MV-4-11 (cell line): ENCODE measurements at regions not wholly inside any gene's neighbourhood (a gene's known extent, or its start where the extent isn't known, plus 50 kb on each side); places are given as distances from the start of the nearest gene placed in this dataset.
A peak's percentile ranks its signal among the peaks of the same experiment; 100 is the strongest.

Experiments used
- DNase-seq: peaks from one replicate; lab custom pipeline; 2025; lab: John Stamatoyannopoulos, UW

DNA sequence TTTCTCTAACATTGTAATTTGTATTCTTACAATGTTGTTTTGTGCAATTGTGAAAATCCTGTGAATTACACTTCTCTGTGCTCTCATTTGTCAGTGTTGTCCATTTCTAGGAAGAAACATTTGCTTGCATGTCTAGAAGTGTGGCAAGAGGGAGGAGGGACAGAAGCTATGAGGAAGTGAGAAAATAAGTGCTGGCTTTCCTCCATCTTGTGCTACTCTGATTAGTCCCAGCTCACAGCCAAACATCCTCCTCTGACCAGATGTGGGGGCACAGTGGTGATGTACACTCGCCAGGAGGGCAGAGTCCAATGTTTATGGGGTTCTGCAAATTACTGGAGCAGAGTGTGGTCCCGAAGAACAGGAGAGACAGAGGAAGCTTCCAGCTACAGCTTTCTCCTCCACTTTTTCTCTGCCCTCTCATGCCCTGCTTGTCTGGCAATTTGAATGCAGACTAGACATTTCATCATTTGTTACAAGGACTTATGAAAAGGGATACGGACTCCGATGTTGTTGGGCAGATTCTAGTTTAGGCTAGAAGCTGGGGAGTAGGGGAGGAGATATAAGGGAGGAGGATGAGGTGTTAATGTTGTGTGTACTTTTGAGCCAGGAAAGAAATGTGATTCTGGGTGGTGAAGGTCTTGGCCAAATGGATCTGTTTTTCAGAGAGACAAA is 131.0 kb upstream of the C1GALT1 start:
- peak; percentile 94 for DNase-seq

DNA sequence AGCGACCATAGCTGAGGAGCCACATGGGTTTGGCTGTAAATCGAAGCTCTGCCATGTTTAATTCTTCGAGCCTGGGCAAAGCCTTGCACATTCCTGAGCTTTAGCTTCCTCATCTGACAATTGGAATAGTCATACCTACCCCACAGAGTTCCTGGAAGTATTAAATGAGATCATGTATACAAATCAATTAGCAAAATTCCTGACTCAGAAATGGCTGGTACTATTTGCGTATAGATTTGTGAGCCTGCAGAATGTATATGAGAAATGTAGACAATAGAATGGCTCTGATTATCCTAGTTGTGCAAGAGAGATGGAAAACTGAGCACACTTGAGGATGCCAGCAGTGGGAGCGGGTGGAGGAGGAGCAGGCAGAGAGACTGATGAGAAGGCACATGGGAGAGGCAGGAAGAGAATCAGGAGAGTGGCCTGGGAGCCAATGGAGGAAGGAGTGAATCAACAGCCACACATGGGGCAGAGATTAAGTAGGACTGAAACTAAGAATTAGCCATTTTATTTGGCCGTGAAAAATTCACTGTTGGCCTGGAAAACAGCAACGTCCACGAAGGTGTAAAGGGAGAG is 128.0 kb upstream of the C1GALT1 start:
- no peak for DNase-seq

DNA sequence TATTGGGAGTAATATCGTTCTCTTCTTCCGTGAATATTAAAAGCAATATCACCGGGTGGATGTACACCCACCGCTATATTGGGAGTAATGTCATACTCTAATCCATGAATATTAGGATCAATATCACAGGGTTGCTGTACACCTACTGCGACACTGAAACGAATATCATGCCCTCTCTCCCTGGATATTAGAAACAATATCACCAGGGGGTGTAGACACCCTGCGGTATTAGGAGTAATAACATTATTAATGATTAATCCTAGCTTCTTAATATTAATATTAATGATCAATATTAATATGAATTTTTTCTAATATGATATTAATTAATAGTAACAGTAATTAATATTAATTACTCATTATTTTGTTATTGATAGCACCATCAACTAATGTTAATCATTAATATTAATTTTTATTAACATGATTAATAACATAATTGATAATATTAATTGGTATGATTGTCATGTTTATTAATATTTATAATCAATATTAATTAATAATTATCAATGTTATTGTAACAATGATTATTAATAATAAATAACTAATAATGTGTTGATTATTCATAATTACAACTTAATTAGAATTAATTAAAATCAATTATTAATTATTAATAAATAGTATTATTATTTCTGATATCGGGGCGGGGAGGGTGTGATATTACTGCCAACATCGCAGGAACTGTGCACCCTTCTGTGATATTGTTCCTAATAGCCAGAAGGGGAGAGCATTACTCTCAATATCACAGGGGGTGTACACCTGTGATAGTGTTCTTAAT is 121.3 kb upstream of the C1GALT1 start:
- no peak for DNase-seq

DNA sequence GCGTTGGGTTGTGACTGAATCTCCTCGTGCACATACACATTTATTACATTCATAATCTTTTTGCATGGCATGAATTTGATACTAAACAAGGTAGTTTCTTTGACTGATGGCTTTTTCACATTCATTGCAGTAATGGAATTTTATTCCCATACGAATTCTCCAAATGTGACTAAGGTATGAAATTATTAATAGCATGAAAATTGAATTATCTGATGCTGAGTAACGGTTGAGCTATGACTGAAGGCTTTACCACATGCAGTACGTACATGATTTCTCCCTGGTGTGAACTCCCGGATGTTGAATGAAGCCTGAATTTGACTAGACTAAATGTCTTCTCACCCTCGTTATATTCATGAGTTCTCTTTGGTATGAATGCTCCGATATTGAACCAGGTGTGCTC is 104.4 kb upstream of the C1GALT1 start:
- DNase-seq: no peak

DNA sequence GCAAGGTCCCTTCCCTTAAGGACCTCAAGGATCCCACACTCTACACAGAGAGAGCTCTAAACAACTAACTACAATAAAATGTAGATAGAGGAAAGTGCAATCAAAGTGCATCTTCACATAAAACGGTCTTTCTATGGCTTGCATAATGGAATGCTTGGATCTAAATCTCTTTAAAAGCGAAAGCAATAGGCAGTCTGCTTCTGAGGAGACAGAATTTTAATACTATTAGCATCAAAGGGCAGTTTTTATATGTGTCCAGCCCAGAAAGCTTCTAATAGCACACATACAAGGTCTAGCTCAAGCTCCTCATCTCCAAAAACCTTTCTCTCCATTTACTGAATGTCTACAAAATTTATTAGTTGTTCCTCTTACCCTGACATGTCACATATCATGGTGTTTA is 101.5 kb upstream of the C1GALT1 start:
- DNase-seq: no peak

DNA sequence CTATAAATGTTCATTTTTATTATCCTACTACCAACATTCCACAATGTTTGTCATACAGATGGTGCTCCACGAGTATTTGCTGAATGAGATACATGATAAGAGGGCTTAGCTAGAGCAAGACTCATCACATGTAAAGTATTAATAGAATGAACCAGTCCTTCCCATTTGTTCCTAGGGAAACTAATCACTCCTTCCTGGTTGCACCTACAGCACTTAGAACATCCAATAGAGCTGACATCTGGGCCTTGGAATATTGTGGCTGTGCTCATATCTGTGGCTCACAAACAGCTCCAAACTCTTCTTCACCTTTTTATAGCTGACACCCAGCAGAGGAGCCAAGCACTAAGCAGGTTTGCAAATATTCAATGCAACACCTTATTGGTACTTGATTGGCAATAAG is 91.9 kb upstream of the C1GALT1 start:
- DNase-seq: no peak

DNA sequence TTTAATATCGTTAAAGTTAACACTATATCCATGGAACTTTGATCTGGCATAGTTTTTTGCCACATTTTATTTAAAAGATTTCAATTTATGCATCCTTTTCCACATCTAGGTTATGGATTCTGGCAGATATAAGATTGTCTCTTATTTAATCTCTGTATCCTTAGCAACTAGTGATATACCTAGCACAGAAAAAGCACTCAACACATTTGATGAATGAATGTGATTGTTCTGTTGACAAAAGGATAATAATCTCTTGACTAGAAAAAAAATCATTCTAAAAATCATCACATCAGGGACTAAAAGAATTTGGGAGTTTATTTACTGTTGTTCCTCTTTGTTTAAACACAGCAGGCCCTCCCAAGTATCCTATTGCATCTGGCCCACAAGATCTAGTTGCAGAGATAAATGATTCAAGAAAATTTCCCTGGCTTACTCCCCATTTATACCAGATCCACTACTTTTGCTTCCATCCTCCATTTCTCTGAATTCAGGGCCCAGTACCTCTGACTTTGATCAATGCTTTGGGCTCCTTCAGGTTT is 84.0 kb upstream of the C1GALT1 start:
- no peak for DNase-seq

DNA sequence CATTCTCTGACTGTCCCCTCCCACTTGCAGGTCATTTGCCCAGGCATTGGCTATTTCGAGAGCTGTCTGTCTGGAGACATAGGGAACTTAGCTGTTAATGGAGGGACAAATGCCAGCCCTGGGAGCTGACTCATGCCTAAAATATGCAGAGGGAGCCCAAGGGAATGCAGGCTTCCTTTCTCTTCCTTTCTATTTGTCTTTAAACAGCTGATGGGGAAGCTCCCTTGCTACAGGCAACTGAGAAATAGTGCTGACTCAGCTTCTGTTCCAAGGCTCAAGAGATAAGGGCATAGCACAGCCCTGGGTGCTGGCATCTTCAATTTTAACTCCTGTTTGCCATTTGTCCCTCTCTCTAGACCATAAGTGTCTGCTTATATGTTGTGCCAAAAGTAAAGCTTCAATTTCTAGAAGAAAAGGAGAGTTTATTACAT is 82.7 kb upstream of the C1GALT1 start:
- peak; percentile 69 for DNase-seq

DNA sequence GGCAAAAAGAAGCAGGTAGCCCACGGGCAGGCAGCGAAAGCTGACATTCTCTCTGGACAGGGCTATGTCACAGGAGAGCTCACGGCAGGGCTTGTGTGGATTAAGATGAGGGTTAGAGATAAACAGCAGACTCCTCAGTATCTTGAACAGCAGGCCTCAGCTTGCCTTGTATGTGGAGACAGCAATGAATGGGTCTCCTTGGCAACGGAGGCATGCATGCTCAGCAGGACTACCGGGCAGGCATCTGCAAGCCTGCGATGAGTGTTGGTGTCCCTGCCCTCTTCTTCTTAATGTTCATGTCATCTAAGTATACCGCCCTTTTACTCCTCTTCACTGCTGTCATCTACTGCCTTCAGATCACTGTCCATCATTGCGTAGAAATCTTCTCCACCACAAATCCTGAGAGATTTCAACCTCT is 81.9 kb upstream of the C1GALT1 start:
- no peak for DNase-seq

DNA sequence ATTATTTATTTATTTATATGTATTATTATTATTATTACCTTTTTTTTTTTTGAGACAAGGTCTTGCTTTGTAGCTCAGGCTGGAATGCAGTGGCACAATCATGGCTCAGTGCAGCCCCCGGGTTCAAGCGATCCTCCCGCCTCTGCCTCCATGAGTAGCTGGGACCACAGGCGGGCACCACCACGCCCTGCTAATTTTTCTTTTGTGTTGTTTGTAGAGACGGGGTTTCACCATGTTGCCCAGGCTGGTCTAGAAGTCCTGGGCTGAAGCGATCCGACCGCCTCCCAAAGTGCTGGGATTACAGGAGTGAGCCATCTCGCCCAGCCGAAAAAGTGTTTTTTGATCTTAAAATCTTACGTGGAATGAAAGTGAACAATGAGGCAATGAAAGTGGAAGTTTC is 79.4 kb upstream of the C1GALT1 start:
- DNase-seq: no peak

DNA sequence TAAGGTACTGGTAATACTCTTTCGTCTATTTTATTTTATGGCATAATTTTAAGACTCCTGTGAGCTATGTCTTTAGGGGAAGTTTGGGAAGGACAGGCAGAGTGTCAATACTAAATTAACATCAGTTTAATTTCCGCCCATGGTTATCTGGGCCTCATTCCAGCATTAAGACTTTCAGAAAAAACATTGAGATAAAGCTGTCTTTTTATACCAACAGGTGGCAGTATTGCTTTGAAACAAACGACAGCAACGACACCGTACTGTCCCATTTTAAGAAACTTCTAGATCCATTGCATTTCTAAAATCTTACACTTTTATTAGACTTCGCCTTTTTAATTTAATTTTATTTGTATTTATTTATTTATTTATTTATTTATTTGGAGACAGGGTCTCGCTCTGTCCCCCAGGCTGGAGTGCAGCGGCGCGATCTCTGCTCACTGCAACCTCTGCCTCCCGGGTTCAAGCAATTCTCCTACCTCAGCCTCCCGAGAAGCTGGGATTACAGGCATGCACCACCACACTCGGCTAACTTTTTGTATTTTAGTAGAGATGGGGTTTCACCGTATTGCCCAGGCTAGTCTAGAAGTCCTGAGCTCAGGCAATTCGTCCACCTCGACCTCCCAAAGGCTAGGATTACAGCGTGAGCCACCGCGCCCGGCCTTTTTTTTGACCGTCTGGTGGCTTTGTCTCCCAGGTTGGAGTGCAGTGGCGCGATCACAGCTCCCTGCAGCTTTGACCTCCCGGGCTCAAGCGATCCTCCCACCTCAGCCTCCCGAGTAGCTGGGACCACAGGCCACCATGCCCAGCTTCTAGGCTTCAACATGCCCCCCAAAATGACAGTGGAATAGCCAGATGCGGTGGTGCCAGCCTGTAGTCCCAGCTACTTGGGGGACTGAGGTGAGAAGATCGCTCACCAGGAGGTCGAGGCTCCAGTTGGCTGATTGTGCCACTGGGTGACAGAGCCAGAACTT is 78.7 kb upstream of the C1GALT1 start:
- peak; percentile 63 for DNase-seq

DNA sequence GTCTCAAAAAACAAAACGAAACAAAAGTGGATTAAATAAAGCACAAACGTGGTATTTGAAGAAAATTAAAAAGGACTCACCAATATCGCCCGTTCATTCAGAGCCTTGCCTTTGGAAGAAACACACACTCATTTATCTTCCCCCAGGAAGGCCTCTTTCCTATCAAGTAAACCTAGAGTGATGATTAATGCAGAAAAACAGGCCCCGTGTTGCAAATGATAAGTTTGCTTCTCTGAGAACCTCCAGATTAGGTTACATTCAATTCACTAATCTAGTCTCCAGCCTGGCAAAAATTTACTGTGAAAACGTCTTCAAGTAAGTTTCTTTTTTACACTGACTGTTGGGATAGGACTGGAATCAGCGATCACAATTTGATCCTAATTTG is 78.0 kb upstream of the C1GALT1 start:
- DNase-seq: no peak

DNA sequence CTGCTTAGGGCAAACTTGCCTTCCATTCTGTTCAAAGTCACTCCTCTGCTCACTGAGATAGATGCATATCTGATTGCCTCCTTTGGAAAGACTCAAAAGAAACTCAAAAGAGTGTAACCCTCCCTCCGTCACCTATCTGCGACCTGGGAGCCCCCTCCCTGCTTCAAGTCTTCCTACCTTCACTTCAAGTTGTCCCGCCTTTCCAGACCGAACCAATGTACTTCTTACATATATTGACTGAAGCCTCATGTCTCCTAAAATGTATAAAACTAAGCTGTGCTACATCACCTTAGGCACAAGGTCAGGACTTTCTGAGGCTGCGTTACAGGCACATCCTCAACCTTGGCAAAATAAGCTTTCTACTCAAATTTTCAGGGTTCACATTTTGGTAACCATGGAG is 77.4 kb upstream of the C1GALT1 start:
- no peak for DNase-seq

DNA sequence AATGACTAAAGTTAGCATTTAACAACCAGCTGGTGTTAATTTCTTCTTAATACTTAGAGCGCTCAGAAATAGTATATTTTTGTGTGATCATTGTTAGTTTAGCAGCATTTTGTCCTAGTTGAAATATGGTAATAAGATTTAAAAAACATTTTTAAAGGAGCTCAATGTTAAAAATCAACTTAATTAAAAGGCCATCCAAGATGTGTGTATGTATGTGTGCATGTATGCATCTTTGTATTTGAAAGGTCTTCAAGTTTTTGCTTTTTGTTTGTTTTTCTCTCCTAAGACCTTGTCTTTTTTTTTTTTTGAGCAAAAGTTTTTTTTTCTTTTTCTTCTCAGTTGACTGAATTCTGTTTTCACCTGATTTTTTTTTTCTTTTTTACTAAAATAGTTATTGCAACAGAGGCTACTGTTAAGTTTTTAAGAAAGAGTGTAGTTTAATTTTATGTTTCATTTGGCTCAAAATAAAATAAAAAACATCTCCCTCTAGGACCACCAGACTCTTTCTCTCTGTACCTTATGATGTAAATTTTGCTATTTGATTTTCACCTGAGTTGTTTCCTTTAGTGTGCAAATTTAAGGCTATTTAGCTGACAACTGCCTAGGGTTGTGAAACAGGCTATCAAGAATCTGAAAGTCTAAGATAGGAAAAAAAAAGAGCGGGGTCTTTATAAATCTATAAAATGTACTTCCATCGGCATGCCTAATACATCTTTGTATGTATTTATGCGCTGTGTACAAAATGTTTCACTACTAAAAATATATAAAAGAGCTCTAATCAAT is 76.4 kb upstream of the C1GALT1 start:
- DNase-seq: no peak

DNA sequence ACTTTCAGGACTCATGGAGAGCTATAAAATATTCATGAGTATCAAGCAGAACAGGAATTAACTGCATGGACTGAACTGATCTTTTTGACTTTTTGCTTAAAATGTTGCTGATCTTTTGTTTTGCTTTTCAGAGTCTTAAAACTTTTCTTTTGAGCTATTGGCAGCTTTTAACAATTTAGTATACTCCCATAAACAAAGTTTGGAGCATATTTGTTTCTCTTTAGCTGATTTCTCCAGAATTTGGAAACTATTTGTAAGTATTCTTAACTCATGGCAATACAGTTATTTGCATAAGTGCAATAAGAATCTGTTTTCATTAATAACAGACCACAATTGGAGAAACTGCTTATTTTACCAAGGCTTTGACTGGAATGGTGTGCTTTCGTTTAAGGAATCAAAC is 73.4 kb upstream of the C1GALT1 start:
- no peak for DNase-seq

DNA sequence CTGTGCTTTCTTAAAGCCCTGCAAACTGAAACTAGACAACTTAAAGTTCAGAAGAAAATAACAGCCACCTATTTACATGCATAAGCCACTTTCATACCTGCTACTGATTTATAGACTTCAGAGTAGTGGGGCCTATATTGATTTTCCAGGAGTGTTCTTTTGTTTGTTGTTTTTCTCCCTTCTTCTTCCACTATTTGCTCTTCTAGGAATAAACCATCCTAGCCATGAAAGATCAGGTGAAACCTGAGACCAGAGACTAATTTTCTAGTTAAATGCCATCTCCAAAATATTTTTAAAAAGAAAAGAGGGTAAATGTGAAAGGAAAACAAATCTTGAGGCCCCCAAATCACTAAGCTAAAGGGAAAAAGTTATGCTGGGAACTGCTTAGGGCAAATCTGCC is 72.4 kb upstream of the C1GALT1 start:
- no peak for DNase-seq

DNA sequence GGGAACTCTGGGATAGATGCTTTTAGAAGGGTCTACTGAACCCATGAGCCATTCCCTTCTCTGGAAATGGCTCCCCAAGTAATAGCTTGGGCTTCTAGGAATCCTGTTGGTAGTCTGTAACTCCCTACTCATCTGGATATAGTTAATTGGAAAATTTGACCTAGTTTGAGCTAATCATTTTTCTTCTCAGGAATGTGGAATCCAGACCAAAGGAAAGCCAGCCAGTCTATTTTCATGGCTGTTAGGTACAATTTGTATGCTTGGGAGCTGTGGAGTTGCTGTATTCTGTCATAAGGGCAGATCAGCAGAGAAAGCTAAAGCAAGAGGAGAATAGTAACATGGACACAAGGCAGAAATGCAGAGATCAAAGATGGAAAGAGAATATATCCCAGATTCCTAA is 71.6 kb upstream of the C1GALT1 start:
- DNase-seq: no peak

DNA sequence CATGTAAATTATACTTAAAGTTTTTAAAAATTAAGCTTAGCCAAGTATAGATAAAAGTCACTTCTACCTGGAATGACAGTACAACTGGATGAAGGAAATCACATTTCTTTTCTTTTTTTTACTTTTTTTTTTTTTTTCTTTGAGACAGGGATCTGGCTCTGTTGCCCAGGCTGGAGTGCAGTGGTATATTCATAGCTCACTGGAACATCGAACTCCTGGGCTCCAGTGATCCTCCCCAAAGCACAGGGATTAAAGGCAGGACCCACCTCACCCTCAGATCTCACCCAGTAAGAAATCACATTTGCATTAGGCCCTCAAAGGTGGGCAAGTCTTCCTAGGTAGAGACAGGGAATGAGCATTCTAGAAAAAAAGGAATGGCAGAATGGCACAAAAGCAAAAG is 69.5 kb upstream of the C1GALT1 start:
- no peak for DNase-seq

DNA sequence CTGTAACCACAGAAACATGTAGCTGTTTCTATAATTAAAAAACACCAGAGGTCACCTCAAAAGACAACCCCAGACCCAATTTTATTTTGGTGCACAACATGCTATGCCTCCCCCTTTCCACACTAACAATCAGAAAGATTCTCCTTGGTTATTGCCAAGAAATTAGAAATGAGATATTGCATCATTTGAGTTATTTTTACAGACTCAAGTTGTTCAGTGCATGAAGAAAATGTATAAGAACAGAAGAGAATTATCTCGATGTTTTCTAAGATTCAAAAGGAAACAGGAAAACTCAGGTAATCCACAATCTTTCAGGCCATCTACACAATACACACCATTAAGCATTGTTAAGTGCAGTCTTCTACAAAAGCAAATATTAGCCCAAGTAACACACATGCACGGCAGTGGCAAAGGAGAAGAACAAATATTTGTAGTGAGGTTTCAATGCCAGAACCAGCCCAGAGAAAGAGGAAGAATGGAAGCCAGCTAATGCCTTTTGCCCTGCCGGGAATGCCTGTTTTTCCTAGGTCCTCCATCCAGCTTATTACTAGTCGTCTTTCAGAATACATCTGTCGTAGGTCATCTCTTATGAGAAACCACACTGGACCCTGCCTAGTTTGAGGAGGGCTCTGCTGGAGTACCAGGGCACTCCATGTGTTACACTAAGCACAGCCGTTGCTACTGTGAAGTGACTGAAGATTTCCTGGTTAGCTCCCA is 67.6 kb upstream of the C1GALT1 start:
- peak; percentile 22 for DNase-seq

DNA sequence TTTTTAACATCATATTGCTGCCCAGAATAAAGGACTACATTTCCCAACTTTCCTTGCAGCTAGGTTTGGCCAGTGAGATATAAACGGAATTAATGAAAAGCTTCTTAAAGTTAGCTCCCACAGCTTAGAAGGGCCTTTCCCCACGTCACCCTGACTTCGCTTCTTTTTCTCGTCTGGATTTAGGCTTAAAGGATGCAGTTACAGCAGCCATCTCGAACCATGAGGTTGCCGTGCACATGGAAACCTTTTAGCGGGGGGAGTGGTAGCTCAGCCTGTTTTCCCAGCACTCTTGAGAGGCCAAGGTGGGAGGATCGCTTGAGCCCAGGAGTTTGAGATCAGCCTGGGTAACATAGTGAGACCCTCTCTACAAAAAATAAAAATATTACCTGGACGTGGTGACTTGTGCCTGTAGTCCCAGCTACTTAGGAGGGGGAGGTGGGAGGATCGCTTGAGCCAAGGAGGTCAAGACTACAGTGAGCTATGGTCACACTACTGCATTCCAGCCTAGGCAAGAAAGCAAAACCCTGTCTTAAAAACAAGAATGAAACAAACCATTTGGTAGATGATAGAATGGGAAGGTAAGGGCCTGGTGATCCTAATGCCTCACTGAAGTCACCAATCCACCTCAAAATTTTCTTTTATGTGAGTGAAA is 64.3 kb upstream of the C1GALT1 start:
- DNase-seq: no peak
